ENCODE measurements at regions not wholly inside any gene's neighbourhood (a gene's known extent, or its start where the extent isn't known, plus 50 kb on each side); places are given as distances from the start of the nearest gene placed in this dataset.

GRCh38 chr2:20553580-20553979, 97.3 kb downstream of the HS1BP3 start:
- Histone ChIP-seq H3K23ac (ENCODE audit: insufficient read length) (no peak overlapping the region), H3K27me3 (replicated peaks in 1 of 4; ENCODE audit: control insufficient read depth in 3 of 4, extremely low read depth in 1 of 4, insufficient read depth in 3 of 4, low read length in 3 of 4) (no peaks in the 10 kb centered on the region; a peak in 1 of 7 replicates)
- FAIRE-seq, result no peak

More at GRCh38 chr2:20553580-20553979, 97.3 kb downstream of the HS1BP3 start:
- no peak overlapping the region for H4K5ac ChIP-seq (ENCODE audit: insufficient read length, low read depth, low read length)
- H3K4me1 ChIP-seq (replicated peaks in 1 of 4; ENCODE audit: control insufficient read depth in 3 of 4, insufficient read depth in 4 of 4, low read length in 3 of 4), result peaks cover 0 to 15% (median 6%) of the 10 kb centered on the region in 4 experiments; a peak in 5 of 7 replicates
- TF ChIP-seq TCF12 (IDR thresholded peaks at IDR 0.05; ENCODE audit: low read depth, low read length) (no peak), CREB1 (IDR thresholded peaks at IDR 0.05) (no peak), SAP30 (IDR thresholded peaks at IDR 0.05; ENCODE audit: insufficient read depth, insufficient replicate concordance, low read length) (no peak), SIRT6 (IDR thresholded peaks at IDR 0.05; ENCODE audit: low read length) (no peak), HDAC6 (IDR thresholded peaks at IDR 0.05; ENCODE audit: low read depth, low read length) (no peak)
- TF ChIP-seq, protein P1, sequence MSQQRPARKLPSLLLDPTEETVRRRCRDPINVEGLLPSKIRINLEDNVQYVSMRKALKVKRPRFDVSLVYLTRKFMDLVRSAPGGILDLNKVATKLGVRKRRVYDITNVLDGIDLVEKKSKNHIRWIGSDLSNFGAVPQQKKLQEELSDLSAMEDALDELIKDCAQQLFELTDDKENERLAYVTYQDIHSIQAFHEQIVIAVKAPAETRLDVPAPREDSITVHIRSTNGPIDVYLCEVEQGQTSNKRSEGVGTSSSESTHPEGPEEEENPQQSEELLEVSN (IDR thresholded peaks at IDR 0.05), result no peak
- H3K36me3 ChIP-seq (ENCODE audit: control insufficient read depth in 2 of 4, insufficient read depth in 4 of 4, low read length in 3 of 4), result no peaks in the 10 kb centered on the region
- H2BK15ac ChIP-seq (ENCODE audit: low read length), result no peak overlapping the region
- H3K79me2 ChIP-seq (ENCODE audit: control insufficient read depth in 1 of 2, insufficient read depth in 2 of 2, low read length in 2 of 2), result no peaks in the 10 kb centered on the region
- no peaks in the 10 kb centered on the region for H3K9me3 ChIP-seq (ENCODE audit: insufficient read depth in 2 of 2, low read depth in 1 of 2, low read length in 1 of 2)
- ChIA-PET POLR2A (ENCODE audit: partially characterized antibody) (no interaction called here), CTCF (ENCODE audit: partially characterized antibody) (interaction anchor here (0.9 to 2.9 kb wide), 6 partner anchors 10 to 142 kb away, joined by 3 to 9 read pairs (median 4); no protein-coding TSS in a partner anchor)
- H2BK5ac ChIP-seq (ENCODE audit: low read depth, low read length), result no peak overlapping the region
- no peak overlapping the region for H3K4ac ChIP-seq (replicated peaks; ENCODE audit: insufficient read length, low read depth, low read length)
- no peak for DNase-seq (ENCODE audit: low read depth in 1 of 2, low spot score in 2 of 2)
- H3K14ac ChIP-seq (ENCODE audit: insufficient read length), result no peak overlapping the region
- no peak overlapping the region for H2BK20ac ChIP-seq (ENCODE audit: low read length)
- no peak overlapping the region for H3K18ac ChIP-seq (ENCODE audit: extremely low read depth, low read length)
- no peak overlapping the region for H2BK120ac ChIP-seq (replicated peaks; ENCODE audit: low read depth, low read length)
- no peak overlapping the region for H2AFZ ChIP-seq (ENCODE audit: low read length)
- no peak overlapping the region for H4K8ac ChIP-seq (ENCODE audit: extremely low read depth, insufficient read depth, low read length)
- H2AK5ac ChIP-seq (ENCODE audit: low read depth, low read length), result no peak overlapping the region
- no peaks in the 10 kb centered on the region for H4K20me1 ChIP-seq (replicated peaks in 1 of 2; ENCODE audit: control insufficient read depth in 1 of 2, insufficient read depth in 2 of 2, low read length in 2 of 2)
- H3K4me3 ChIP-seq (ENCODE audit: extremely low read depth in 1 of 4, insufficient read depth in 2 of 4, low read depth in 3 of 4, low read length in 4 of 4), result no peak overlapping the region
- H3K4me2 ChIP-seq (ENCODE audit: insufficient read depth in 1 of 2, low read depth in 2 of 2, low read length in 2 of 2), result no peak overlapping the region
- H3K23me2 ChIP-seq (ENCODE audit: low read depth, low read length), result no peaks in the 10 kb centered on the region
- H3K9ac ChIP-seq (replicated peaks in 1 of 4; ENCODE audit: extremely low read depth in 1 of 4, low read depth in 3 of 4, low read length in 3 of 4), result no peak overlapping the region
- no peak overlapping the region for H4K91ac ChIP-seq (replicated peaks; ENCODE audit: insufficient read length, low read length)
- no peak overlapping the region for H3K56ac ChIP-seq (replicated peaks; ENCODE audit: insufficient read length, low read depth, low read length)
- no peaks in the 10 kb centered on the region for H3K79me1 ChIP-seq (ENCODE audit: low read depth, low read length)
- H2BK12ac ChIP-seq (ENCODE audit: low read depth, low read length), result no peak overlapping the region
- 75% methylated on average over 5 of the region's 5 CpGs; no CpG with 5 or more reads in 1 of the 2 experiments for WGBS, 2 experiments (ENCODE audit: extremely low coverage in 1 of 2, insufficient coverage in 1 of 2, insufficient read length in 1 of 2, insufficient replicate concordance in 2 of 2, low coverage in 1 of 2, low lambda C conversion rate in 2 of 2, missing lambda C conversion rate in 1 of 2)
- H3K27ac ChIP-seq (ENCODE audit: low read depth, low read length), result no peak overlapping the region
